ENCODE measurements at regions not wholly inside any gene's neighbourhood (a gene's known extent, or its start where the extent isn't known, plus 50 kb on each side); places are given as distances from the start of the nearest gene placed in this dataset.

DNA sequence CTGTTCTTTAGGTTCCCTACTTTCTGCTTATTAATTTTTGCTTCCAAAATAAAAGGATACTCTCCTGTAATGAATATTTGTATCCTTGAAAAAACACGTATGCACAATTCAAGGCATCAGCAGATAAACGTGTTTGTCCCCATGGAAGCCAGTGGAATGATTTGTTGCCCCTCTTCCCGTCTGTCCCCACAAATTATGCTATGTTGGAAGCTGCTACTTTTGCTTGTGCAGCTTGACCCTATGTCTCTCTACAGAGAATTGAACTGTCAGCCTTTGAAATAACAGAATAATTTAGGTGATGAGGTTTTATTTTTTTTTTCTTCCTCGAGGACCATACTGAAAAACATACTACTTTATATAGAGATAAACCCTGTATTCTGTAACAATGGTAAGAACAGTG, 401.5 kb upstream of the GOLIM4 start:
- no peak for DNase-seq

- no peak for DNase-seq
These were observed 400.2 kb upstream of the GOLIM4 start for GRCh38 chr3:168495932-168496331.

GRCh38 chr3:168495270-168495669, 399.5 kb upstream of the GOLIM4 start:
- DNase-seq = no peak

- no peak for DNase-seq
These were observed 397.9 kb upstream of the GOLIM4 start for GRCh38 chr3:168493412-168494205.

DNA sequence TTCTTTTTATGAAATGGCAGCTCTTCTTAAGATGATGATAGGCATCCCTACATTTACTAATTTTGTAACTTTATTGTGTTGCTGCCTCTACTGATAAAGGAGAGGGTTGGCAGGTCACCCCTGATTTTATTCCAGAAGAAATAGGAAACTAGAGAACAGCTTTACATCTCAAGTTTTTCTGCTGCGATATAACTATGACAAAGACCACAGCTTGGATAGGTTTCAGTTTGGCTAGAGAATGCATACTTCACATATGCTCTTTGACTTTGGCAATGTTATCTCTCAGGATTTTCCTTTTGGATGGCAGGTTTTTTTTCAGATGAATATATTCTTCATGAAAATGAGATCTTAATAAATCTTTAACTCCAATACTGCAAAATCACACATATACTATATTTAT, 395.3 kb upstream of the GOLIM4 start:
- DNase-seq = no peak

DNA sequence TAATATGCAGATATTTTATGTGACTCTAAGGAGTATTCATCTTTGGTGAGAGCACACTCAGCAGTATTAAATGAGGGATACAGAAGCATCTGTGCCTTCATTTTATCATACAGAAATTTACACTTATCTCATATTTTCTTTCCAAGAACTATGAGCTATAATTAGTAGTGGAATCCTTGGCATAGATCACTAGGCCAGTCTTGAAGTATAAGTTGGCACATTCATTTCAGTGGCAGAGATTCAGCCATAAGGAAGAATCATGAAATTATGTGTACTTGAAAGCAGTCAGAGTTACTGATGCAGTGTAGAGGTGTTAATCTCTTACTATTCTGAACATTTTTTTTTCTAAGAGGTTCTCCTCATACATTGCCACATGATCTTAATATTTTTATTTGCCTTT, 393.6 kb upstream of the GOLIM4 start:
- DNase-seq = no peak

DNA sequence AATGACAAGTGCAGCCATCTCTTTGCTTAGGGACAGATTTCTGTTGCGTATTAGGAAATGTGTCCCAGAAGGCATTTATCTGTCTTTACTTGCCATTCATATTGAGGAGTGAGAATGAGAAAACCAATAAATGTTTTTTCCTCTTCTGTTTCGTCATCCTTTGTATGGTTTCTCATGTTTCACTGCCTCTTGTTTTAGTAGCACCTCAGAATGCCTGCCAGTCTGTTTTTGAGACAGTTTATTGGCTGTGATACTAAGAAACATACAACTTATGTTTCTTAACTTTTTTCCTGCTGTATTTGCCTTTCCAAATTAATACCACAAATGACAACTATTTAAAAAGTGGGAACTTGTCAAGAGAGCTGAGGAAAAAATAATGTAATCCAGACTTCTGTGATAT, 390.2 kb upstream of the GOLIM4 start:
- no peak for DNase-seq

DNA sequence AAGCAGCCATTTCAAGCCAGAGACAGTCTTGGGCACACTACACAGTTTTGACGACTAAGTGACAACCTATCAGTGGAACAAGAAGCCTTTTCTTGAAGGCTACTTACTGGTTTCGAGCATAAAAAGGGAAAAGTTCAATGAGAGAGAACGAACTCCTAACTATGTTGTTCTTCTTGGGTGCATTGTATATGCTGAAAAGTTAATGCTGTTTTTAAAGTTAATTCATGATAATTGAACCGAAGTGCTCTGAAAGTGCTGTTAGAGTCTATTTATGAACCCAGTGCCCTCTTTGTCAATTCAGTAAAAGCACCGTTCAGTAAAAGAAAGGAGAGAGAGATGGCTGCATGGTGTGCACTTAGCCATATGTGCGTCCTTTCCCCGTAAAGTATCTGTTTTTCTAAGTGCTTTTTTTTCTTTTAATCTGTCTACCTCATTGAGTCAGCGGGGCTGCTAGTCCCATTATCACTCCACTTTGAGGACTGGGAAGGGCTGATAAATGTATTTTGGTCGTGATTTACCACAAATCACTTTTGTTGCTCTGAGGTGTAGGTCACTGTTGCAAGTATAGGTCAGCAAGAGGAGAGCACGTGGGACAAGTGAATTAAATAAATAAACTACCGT, 380.7 kb upstream of the GOLIM4 start:
- peak; percentile 73 for DNase-seq

DNA sequence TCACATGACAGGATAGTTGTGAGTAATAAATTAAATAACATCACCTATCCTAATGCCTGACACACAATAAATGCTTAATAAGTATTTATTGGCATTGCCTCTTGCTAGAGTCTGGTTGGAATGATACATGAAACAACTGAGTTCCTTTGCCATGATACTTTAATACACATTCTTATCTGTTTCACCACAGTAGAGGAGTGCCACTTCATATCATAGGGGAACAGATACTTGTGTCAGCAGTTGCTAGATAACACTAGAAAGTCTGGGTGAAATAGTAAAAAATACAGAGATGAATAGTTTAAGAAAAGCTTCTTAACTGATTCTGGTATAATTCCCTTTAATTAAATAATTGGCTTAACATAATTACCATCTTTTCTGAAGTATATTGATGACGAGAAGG, 380.0 kb upstream of the GOLIM4 start:
- DNase-seq = peak; percentile 63

- no peak for DNase-seq
These were observed 377.7 kb upstream of the GOLIM4 start for GRCh38 chr3:168473334-168473890.

GRCh38 chr3:168472783-168473182, 377.1 kb upstream of the GOLIM4 start:
- no peak for DNase-seq

DNA sequence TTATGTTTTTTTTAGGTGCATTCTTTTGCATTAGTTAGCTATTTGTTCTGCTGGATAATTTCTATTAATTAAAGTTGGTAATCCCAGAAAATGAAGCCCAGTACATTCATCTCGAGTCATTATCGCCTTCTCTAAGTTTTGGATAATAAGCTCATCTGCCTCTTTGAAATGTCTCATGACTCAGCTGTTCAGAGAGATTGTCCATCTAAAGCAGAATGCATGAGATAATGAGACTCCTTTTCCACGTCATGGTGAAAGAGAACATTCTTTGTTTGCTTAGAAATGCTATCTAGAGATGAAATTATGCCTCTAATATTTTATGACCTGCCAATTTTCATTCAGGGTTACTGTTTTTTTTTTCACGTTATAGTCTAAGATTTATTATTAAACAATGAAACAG, 374.7 kb upstream of the GOLIM4 start:
- no peak for DNase-seq

DNA sequence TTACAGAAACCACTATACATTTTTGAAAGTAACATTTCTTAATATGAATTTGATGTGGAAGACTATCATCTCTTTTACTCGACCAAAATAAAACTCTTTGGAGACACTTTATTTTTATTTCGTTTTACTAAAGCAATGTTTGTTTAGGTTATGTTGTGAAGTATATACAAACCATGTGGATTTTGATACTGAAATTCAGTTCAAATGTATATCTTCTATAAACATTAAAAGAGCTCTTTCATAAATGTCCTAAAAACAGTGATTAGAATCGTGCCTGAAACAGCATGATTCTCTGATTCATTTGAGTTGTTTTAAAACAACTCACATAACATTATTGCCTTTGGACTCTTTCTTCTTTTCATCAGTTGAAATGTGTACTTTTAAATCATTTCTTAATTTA, 373.7 kb upstream of the GOLIM4 start:
- DNase-seq = no peak

DNA sequence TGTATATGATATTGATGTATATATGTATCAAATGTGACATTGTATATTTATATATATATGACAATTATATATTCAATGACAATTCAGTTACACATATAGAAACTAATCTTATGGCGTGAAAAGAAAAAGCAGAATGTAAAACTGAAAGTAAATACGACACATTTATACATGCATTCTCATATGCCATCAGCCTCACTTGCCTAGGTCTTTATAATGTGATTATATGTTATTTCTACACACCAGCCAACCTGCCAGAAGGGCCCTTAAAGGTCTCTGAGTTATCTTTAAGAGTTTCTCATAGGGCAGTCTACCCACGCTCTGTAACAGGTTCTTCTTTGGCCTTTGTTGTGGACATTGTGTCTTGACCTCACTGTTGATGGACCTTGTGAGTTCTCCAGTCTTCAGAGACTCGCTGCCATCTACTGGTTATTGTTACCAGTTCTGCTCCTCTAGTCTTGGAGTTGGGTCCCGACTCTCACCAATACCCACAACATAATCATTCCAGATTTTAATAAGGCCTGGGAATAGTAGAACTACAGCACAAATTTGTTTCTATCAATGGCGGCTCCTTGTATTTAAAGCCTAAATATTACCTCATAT, 371.5 kb upstream of the GOLIM4 start:
- peak; percentile 74 for DNase-seq

DNA sequence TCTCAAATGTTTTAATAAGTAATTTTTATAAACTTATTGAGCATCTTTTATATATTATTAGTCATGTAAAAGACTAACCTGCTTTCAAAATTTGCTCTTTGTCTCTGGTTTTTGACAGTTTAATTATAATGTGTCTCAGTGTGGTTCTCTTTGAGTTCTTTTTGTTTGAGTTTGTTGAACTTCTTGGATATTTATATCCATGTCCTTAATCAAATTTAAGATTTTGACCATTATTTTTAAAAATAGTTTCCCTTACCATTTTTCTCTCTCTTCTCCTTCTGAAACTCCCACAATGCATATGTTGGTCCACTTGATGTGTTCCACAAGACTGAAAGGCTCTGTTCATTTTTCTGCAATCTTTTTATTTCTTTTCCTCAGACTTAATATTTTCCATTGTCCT, 366.1 kb upstream of the GOLIM4 start:
- DNase-seq = no peak

DNA sequence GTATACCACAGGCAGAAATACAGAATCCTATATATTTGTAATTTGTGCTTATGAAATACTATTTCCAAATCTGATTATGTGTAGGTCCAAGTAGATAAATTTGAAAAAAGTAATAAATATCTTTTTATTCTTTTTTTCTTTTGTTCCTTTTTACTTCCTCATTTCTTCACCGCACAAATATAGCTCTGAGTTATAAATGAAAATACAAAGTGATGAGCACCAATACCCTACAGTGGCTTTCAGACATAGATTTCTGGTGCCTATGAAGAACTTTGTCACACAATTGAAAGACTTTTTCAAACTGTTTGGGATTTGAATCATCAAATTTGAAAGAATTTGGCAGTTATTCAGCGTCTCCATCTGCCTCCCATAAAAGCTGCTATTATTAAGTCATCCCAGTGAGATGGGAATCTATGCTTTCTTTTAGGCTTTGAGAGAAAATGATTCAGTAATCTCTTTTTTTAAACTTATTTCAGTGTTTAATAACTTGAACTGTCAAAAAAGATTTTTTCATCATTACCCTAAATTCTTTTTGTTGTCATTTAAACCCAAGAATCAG, 363.6 kb upstream of the GOLIM4 start:
- no peak for DNase-seq

- no peak for DNase-seq
These were observed 362.3 kb upstream of the GOLIM4 start for GRCh38 chr3:168457954-168458539.

DNA sequence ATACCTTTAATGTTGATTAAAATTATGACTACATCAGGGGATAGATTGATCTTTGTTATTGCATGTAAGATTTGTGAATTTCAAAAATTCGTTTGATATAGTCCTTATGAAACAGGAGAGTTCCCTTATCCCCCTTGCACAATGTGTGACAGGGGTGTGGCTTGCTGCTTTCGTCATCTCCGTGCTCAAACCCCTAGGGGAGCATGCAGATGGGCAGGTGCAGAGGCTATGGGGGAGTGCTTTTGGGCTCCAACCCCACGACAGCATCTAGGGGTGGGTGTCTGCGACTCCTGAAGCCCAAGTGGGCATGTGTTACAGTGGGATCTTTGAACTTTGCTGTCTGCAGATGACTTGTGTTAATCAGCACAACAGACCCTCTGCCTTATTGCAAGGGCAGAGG, 360.1 kb upstream of the GOLIM4 start:
- no peak for DNase-seq

DNA sequence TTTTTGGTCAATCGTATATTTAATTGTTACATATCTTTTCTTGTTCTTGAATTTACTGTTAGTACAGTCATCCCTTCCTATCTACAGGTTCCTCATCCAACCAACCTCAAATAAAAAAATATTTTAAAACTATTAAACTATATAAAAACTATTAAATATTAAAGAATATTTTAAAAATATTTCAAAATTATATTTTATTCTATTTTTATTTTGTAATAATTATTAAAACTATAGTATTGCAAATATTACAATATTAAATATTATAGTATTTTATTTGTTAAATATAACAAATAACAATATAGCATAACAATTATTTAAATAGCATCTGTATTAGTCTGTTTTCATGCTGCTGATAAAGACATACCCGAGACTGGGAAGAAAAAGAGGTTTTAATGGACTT, 357.9 kb upstream of the GOLIM4 start:
- DNase-seq = no peak

- no peak for DNase-seq
These were observed 348.2 kb upstream of the GOLIM4 start for GRCh38 chr3:168443965-168444364.

DNA sequence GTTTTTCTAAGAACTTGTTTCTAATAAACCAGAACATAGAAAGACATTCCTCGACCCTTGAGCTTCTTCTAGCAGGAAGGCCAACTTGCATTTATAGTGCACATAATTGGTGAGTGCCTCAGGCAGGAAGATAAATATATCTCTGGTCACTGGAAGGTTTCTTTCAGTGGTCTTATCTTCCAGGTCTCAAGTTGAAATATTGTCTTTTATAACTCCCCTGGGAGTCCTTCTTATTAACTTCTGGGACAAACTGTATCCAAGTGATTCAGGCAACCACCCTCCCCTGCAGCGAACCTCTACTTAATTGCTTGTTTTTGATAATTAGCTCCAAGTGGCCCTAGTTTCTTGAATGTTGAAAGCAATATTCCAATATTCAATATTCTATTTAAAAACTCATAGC, 346.8 kb upstream of the GOLIM4 start:
- DNase-seq = peak; percentile 36

DNA sequence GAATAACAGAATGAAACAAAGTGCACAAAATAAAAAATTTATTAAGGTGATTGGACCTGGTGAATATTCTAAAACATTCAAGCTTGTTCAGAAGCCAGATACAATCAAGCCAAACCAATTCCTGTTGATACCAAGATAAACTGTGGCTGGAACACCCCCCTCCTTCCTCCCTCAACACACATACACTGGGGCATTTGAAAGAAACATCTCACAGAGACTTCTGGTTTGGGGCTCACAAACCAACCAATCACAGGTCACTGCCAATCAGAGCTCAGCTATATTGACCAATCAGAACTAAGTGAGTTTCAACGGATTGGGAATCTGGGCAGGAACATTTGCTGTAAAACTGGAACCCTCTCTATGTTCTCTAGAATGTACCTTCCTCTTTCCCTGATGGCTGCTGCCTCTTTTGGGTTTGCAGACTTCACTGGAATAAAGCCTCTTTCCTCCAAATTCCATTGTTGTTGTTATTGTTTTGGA, 340.6 kb upstream of the GOLIM4 start:
- no peak for DNase-seq

DNA sequence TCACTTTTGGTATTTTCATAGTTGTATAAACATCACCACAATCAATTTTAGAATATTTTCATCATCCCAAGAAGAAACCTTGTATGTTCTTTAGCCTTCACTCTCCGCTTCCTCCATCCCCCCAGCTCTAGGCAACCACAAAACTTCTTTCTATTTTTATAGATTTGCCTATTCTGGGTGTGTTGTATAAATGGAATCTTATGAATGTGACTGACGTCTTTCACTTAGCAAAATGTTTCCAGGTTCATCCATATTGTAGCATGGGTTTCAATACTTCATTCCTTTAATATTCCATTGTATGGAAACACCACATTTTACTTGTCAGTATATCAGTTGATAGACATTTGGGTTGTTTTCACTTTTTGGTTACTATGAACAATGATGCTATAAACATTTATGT, 335.8 kb upstream of the GOLIM4 start:
- no peak for DNase-seq
